ENCODE measurements at regions not wholly inside any gene's neighbourhood (a gene's known extent, or its start where the extent isn't known, plus 50 kb on each side); places are given as distances from the start of the nearest gene placed in this dataset.
"Not testable (repeated sequence)": the region's sequence is repeated elsewhere in the genome, so short reads cannot be mapped to it uniquely, and the experiment has no call there.

DNA sequence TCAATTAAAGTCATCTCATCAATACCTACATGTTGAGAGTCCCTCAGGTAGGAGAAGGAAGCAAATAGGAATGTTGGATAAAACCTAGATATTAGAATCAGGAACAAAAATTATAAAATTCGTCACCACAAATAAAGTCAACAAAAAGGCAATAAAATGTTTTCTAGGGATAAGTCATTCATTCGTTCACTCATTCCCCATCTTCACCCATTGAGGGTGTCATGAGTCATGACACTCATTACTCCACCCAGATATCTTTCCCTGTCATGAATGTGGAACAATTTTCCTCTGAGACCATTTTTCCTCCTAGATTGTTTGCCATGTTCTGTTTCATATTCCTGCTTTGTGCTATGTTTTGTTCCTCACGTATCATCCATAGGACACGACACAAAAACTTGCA is 50.9 kb upstream of the OLIG3 start:
- DNase-seq, result no peak

DNA sequence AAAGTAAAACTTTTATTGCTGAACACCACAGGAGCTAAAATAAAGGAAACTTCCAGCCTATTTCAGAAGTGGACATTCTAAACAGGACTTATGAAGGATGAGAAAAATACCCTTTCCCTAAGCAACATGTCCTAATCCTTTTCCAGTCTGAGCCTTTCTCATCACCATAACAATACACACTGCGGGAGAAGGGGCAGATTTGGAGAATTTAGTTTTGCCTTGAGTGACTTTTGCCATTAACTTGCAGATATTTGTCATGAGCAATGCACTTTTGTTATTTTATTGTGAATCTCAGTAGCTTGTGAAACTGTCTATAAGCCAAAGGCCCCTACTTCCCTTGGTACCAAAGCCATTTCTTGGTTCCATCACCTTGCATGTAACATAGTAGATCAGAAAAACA is 53.0 kb upstream of the OLIG3 start:
- no peak for DNase-seq

DNA sequence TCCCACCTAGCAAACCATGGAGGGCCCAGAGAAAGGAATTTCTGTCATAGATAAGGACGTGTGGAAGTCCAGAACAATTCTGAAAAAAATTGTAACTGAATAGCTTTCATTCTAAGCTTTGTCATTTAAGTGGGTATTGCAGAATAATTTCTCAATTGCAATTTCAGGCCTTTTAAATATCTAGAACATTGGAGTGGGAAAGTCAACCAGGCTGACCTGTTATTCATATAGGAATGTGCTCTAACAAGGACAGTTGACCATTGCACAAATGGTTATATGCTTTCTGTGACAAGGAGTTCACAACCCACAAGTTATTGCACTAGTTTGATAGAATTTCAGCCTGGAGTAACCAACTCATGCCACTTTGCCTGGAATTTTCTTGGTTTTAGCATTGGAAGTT is 53.4 kb upstream of the OLIG3 start:
- no peak for DNase-seq

- no peak for DNase-seq
Observed at GRCh38 chr6:137549106-137549505, 54.9 kb upstream of the OLIG3 start.

DNA sequence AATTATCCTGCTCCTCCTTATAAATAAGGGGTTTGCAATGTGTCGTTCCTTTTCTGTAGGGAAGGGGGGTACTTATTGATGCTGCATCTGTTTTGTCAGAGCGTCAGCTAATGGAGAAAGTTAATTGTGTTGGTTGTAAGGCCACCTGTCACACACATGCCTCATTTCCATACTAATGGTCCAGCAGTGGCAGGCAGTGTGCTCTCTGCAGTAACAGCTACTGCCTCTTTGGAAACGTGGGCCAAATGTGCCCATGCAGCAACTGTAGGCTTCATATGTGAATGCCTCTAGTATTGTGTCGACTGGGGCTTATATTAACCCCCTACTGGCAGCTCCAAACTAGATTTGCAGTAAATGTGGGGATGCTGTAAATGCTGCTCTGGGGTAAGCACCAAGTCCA is 56.3 kb upstream of the OLIG3 start:
- DNase-seq, result no peak

- no peak for DNase-seq
Observed at GRCh38 chr6:137552146-137552545, 58.0 kb upstream of the OLIG3 start.

GRCh38 chr6:137552809-137553208 is 58.6 kb upstream of the OLIG3 start:
- DNase-seq, result no peak

GRCh38 chr6:137559521-137560183 is 65.5 kb upstream of the OLIG3 start:
- DNase-seq, result peak; percentile 68

GRCh38 chr6:137560184-137560563 is 66.0 kb upstream of the OLIG3 start:
- DNase-seq, result no peak

GRCh38 chr6:137568067-137568466 is 73.9 kb upstream of the OLIG3 start:
- DNase-seq, result no peak

- DNase-seq, result no peak
Observed at GRCh38 chr6:137570393-137570792, 76.2 kb upstream of the OLIG3 start.

DNA sequence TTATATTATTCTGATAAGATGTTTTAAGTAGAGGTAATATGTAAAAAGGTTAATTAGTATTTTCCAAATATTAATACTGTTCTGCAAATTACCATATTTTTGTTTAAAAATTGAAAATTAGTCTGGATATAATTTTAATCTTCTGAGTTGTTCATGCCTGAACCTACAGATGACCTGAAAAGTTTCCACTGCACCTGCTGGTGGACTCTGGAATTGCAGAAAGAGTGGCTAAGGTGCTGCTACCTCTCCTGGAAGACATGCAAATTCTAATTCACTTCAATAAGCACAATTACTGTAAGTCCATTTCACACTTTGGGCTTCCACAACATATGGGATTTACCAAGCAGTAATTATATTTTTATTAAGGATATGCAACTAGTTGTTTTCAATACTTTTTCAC is 77.7 kb upstream of the OLIG3 start:
- peak; percentile 68 for DNase-seq

- DNase-seq, result no peak
Observed at GRCh38 chr6:137573739-137574138, 79.5 kb upstream of the OLIG3 start.

DNA sequence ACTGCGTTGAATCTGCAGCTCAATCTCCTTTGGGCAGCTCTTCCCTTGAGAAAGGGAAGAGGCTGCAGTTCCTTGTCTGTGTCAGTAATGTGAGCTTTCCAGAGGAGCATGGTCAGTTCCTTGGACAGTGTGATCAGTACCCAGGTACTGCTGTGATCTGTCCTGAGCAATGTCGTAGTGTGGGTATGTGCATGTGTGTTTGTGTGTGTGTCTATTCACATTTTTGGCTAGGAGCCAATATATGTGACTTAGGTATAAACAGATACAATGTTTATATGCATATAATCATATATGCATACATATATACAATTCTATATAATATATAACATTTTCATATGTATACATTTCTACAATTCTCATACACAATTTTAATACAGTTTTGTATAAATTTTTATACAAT is 85.4 kb upstream of the OLIG3 start:
- no peak for DNase-seq

- no peak for DNase-seq
Observed at GRCh38 chr6:137581019-137581707, 87.0 kb upstream of the OLIG3 start.

DNA sequence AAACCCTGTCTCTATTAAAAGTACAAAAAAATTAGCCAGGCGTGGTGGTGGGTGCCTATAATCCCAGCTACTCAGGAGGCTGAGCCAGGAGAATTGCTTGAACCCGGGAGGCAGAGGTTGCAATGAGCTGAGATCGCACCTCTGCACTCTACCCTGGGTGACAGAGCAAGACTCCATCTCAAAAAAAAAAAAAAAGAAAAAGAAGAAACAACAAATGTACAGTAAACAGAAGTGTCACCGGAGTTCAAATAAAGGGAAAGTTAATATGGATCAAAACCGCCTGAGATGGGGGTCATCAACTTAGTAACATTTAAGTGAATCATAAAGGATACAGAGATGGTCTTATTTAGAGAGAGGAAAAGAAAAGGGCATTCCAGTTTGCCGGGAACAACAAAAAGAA is 89.3 kb upstream of the OLIG3 start:
- DNase-seq, result not testable (repeated sequence)

GRCh38 chr6:137588472-137588871 is 94.3 kb upstream of the OLIG3 start:
- no peak for DNase-seq

DNA sequence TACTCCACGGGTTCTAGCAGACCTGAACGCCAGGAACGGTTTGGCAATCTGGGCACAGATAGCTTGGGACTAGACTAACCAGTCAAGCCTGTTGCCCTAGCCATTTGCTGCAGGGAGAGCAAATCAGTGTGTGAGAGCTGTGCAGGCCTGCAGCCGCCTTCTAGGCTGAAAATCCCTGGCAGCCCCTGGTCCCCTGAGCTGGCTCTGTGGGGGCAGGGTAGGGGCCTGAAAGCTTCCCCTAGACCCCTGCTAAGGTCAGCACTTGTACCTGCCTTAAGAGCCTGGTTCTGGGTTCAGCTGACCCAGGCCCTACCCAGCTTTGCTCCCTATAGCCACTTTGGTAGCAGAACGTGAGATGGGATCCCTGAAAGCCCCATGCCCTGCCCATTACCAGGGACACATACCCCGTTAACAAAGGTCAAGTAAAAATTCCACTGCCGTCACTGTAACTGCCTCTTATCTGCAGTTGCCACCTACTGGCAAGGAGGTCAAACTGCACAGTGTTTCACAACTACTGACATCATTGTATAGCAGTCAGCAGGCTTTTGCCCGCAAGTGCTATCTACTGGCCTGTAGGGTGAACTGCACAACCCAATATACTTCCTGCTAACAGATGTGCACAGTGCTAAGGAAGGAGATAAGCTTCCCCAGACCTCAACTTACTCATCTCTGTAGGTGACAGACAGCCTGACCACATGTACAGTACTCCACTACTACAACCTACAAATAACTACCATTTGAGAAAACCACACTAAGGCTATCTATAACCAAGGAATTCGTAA is 95.1 kb upstream of the OLIG3 start:
- peak; percentile 81 for DNase-seq

GRCh38 chr6:137590684-137591083 is 96.5 kb upstream of the OLIG3 start:
- no peak for DNase-seq

- no peak for DNase-seq
Observed at GRCh38 chr6:137601471-137601870, 107.3 kb upstream of the OLIG3 start.

DNA sequence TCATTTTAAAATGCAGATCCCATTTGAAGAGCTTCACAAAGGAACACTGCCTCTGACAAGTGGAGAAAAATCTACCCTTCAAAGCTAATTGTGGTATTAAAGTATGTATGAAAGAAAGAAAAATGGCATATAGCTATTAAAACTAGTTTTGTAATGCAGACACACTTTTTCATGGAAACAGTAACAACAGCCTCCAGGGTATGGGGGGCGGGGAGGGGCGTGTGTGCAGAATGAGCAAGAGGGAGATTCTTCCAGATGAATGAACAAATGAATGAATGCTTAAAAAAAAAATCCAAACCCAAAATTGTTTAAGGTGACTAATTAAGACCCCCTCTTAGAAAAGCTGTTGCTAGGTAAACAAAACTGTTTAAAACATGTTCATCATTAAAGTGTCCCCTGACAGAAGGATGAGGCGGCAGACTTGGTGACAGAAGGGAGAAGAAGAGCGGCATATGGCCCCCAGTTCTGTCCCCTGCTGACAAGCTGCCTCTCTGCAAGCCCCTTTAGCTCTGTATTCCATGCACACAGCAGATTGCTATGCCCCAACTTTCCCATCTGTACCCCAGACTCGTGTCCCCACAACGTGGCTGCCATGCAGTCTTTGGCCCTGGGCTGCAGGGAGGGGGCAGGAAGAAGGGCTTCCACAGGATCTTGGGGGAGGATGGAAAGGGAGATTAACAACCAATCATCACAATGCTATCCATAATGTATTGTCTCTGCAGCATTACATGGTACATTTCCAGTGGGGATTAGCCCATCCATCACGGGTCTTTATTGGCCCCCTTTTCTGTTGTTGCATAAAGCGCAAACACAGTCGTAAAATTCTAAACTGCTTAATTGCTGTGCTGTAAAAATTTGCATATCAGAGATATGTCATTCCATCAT is 108.4 kb upstream of the OLIG3 start:
- no peak for DNase-seq

DNA sequence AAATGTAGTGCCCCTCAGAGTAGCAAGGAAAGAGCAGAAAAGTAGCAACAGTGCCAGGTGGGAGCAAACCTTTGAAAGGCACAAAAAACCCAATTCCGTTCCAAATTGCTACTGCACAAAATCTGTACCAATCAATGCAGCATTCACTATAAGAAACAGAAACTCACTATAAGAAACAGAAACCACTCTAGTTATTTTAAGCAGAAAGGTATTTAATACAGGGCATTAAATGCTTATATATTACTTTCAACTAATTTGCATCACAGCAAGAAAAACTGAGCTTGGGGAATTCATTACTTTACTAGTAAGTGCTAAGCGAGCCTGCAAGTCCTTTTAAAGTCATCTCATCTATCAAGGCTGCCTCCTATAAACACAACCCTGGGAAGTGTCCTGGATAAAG is 116.5 kb upstream of the OLIG3 start:
- no peak for DNase-seq

GRCh38 chr6:137623293-137623692 is 129.1 kb upstream of the OLIG3 start:
- no peak for DNase-seq

Data from CD4-positive, alpha-beta T cell treated with Interleukin-12 subunit alpha and Interleukin-12 subunit beta, for 1 hour (primary cell).